Omental fat pad (tissue), 3 donors: ENCODE measurements at regions not wholly inside any gene's neighbourhood (a gene's known extent, or its start where the extent isn't known, plus 50 kb on each side); places are given as distances from the start of the nearest gene placed in this dataset.

Experiments used
- ATAC-seq: fragments of 150-250 bp; one replicate; pipeline ENCODE4 v1.9.1; 2016; ENCODE audit warnings: mild to moderate bottlenecking, moderate library complexity; ENCODE audit not compliant: low FRiP score
- DNase-seq: peaks from one replicate; pipeline ENCODE4 v3.0.0-alpha.2; 2019; ENCODE audit warnings: low spot score
- TF ChIP-seq, protein P1 (sequence below), 3 donors: fragments of 450-650 bp; IDR thresholded peaks; one replicate each; pipeline ENCODE4 v1.5.1; 2016 to 2017; ENCODE audit warnings: antibody characterized with exemption in 3 of 3, mild to moderate bottlenecking in 3 of 3, moderate library complexity in 2 of 3

DNA sequence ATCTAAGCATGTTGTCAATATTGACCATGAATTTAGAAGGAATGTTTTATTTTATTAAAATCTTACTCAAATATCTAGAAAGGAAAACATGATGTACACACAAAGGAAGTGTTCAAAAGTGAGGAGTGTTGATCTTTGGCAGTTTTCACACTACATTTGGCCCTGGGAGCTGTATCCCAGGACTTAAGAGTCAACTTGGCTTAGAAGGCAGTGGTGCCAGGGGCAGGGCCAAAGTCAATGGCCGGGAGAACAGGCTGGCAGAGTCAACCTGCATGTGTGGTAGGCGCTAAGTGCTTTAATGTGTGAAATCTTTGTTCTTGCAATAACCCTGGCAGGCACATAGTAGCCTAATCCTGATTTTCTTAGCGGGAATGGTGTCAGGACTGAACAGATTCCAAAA lies 228.4 kb downstream of the TENT4A start:
- TF ChIP-seq, protein P1, sequence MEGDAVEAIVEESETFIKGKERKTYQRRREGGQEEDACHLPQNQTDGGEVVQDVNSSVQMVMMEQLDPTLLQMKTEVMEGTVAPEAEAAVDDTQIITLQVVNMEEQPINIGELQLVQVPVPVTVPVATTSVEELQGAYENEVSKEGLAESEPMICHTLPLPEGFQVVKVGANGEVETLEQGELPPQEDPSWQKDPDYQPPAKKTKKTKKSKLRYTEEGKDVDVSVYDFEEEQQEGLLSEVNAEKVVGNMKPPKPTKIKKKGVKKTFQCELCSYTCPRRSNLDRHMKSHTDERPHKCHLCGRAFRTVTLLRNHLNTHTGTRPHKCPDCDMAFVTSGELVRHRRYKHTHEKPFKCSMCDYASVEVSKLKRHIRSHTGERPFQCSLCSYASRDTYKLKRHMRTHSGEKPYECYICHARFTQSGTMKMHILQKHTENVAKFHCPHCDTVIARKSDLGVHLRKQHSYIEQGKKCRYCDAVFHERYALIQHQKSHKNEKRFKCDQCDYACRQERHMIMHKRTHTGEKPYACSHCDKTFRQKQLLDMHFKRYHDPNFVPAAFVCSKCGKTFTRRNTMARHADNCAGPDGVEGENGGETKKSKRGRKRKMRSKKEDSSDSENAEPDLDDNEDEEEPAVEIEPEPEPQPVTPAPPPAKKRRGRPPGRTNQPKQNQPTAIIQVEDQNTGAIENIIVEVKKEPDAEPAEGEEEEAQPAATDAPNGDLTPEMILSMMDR (IDR thresholded peaks at IDR 0.05): no peak
- no peak for ATAC-seq
- no peak for DNase-seq

- no peak for DNase-seq
- TF ChIP-seq, protein P1 (IDR thresholded peaks at IDR 0.05): no peak
These were observed 230.2 kb downstream of the TENT4A start for GRCh38 chr5:6943197-6944112.

DNA sequence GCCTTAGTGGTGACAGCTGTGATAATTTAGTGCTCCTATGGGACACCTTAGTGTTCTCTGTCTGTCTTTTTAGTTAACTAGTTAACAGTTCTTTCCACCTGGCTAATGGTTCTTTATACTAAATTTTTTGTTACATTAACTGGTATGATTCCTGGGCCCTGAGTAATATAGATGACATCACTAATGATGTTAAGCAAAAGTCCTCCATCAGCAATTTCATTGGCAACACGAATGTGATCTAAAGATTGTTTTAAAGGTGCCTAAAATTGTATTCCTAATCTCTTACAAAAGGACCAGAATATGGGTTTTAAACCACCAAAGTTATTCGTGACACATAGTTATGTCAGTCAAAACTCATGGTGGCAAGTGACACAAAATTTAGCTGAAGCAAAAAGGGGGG lies 235.3 kb downstream of the TENT4A start:
- ATAC-seq (no peak), DNase-seq (no peak)
- TF ChIP-seq, protein P1 (IDR thresholded peaks at IDR 0.05): no peak

More at GRCh38 chr5:6943197-6944112, 230.2 kb downstream of the TENT4A start:
- ATAC-seq: no peak

DNA sequence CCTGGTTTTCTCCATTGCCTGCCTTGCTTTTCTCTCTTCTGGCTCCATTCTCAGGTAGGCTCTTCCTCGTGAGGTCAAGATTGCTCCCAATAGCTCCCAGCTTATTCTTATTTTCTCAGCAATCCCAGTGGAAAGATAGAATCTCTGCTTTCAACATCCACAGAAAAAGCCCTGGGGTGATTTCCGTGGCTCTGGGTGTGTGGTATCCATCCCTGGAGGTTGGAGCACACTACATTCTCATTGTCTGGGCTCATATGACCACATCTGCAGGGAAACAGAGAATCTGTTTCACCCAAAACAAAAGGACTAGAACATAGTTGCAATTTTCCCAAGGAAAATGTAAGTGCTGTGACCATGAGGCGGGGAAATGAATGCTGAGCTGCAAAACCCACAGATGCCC lies 236.0 kb downstream of the TENT4A start:
- ATAC-seq (no peak), DNase-seq (no peak)
- TF ChIP-seq, protein P1 (IDR thresholded peaks at IDR 0.05): no peak

- DNase-seq (no peak), ATAC-seq (no peak)
- TF ChIP-seq, protein P1 (IDR thresholded peaks at IDR 0.05): no peak
These were observed 237.0 kb downstream of the TENT4A start for GRCh38 chr5:6950250-6950649.

GRCh38 chr5:6950860-6951259 lies 237.6 kb downstream of the TENT4A start:
- ATAC-seq (no peak), DNase-seq (no peak)
- TF ChIP-seq, protein P1 (IDR thresholded peaks at IDR 0.05): no peak

DNA sequence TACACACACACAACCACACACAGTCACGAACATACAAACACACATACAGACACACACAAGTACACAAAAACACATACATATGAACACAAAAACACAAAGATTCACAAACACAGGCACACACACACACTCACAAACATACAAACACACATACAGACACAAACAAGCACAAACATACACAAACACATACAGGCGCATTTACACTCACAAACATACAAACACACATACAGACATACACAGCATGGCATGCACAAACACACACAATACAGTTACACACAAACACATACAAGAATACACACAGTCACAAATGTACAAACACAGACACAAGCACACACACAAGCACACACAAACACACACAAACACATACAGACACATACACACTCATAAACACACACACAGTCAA lies 247.9 kb downstream of the TENT4A start:
- no peak for DNase-seq
- TF ChIP-seq, protein P1 (IDR thresholded peaks at IDR 0.05): no peak
- ATAC-seq: no peak
